ENCODE measurements at regions not wholly inside any gene's neighbourhood (a gene's known extent, or its start where the extent isn't known, plus 50 kb on each side); places are given as distances from the start of the nearest gene placed in this dataset.

DNA sequence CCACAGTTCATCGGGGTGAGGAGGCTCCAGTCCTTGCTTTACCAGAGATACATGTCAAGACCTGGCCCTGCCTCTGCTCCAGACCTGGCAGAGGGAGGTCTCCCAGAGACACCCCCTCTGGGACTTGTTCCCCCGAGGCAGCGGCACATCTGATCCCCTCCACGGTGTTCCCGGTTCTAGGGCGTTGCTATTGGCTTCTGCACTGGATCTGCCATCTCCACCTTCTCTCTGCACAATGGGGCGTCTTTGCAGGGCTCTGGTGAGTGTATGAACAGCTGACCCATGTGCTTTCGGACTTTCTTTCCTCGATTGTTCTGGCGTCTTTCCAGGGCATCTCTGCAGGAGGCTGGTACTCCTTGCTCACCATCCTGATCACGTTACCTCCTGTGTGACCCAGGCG is 930.4 kb downstream of the TBC1D22A start:
- whole genome bisulfite sequencing, 3 donors, result 66 to 81% (median 78%) methylated on average over 12 of the region's 12 CpGs
- no peak overlapping the region for H3K27ac ChIP-seq (ENCODE audit: low read depth, low read length)

DNA sequence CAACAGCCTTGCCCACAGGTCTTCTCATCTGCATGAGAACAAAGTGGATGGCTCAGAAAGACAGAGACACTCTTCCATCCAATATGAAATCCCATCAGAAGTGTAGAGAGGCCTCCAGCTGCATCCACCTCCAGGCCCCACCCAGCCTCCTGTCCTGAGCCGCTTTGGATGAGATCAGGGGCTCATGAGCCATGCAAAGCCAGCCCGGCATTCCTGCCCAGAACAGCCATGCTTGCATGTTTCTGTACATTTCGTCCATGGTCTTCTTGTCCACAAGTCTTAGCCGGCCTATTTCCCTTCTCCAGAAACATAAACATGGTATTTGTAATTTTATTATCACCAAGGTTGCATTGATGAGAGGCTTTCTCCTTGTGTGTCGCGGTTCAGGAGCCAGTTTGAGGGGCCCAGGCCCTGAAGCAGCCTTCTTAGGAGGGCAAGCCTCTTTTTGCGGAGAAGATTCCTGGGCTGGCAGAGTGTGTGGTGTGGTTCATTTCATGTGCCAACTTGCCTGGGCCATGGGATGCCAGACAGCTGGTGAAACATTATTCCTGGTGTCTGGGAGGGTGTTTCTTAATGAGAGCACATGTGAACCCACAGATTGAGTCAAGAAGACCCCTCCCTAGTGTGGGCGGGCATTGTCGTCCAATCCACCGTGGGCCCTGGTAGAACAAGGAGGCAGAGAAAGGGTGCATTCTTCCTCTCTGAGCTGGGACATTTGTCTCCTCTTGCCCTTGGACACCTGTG is 928.9 kb downstream of the TBC1D22A start:
- WGBS, 3 donors, result 80 to 93% (median 92%) methylated on average over 10 of the region's 10 CpGs
- H3K27ac ChIP-seq (ENCODE audit: low read depth, low read length), result no peak overlapping the region

- WGBS, 3 donors, result 69 to 88% (median 85%) methylated on average over 4 of the region's 4 CpGs
- no peak overlapping the region for H3K27ac ChIP-seq (ENCODE audit: low read depth, low read length)
Observed at GRCh38 chr22:47690586-47690985, 928.1 kb downstream of the TBC1D22A start.

- no peak overlapping the region for H3K27ac ChIP-seq (ENCODE audit: low read depth, low read length)
- 78 to 100% (median 86%) methylated on average over 2 of the region's 2 CpGs for WGBS, 3 donors
Observed at GRCh38 chr22:47690166-47690565, 927.7 kb downstream of the TBC1D22A start.

GRCh38 chr22:47687776-47688175 is 925.3 kb downstream of the TBC1D22A start:
- WGBS, 3 donors, result 82 to 88% (median 88%) methylated on average over 4 of the region's 4 CpGs
- no peak overlapping the region for H3K27ac ChIP-seq (ENCODE audit: low read depth, low read length)

DNA sequence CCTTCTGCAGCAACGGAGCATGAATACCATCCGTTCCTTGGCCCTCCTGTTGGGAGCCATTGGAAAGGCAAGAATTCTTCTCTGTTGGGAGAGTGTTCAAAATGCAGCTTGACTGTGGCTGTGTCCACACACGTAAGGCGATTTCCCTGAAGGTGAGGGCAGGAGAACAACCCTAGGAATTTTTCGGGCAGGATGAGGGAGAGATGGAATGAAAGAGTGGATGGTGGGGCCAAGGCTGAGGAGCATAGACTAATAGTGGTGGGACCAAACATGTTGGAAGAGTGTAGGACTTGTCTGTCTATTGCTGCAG is 924.9 kb downstream of the TBC1D22A start:
- no peak overlapping the region for H3K27ac ChIP-seq (ENCODE audit: low read depth, low read length)
- WGBS, 3 donors, result 63 to 89% (median 85%) methylated on average over 5 of the region's 5 CpGs

- 51 to 84% (median 77%) methylated on average over 11 of the region's 11 CpGs for WGBS, 3 donors
- no peak overlapping the region for H3K27ac ChIP-seq (ENCODE audit: low read depth, low read length)
Observed at GRCh38 chr22:47686594-47687345, 924.3 kb downstream of the TBC1D22A start.

DNA sequence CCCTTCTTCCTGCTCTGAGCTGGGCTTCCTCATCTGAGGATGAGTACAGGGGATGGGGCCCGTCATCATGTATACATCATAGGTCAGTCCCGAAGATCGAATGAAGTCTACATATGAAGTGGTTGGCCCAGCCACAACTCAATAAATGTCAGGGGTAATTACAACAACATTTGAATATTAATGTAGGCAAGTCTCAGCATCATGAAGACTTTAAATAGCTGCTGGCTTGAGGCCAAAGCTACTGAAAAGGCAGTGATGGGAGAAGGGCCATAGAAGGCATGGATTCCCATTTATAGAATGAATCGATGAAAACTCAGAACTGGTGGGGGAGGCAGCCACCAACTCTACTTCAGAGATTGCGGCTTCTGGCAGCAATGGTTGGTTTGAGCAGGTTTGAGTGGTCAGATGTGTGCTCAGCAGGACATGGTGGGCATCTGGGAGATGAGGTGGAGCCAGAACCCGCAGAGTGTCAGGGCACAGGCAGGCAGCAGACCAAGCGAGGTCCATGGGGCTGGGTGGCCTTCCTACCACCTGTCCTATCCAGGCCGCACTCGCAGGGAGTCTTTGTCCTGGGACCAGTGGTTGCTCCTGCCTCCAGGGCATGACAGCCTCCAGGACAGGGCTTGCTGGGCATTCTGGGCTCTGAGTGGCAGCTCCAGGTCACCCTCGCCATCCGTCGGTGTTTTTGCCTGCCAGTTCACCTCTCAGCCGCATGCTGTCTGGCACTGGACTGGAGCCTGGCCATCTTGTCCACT is 919.1 kb downstream of the TBC1D22A start:
- 84 to 96% (median 92%) methylated on average over 13 of the region's 13 CpGs for WGBS, 3 donors
- no peak overlapping the region for H3K27ac ChIP-seq (ENCODE audit: low read depth, low read length)

GRCh38 chr22:47678636-47679287 is 916.3 kb downstream of the TBC1D22A start:
- H3K27ac ChIP-seq (ENCODE audit: low read depth, low read length), result no peak overlapping the region
- WGBS, 3 donors, result 34 to 43% (median 42%) methylated on average over 7 of the region's 7 CpGs

DNA sequence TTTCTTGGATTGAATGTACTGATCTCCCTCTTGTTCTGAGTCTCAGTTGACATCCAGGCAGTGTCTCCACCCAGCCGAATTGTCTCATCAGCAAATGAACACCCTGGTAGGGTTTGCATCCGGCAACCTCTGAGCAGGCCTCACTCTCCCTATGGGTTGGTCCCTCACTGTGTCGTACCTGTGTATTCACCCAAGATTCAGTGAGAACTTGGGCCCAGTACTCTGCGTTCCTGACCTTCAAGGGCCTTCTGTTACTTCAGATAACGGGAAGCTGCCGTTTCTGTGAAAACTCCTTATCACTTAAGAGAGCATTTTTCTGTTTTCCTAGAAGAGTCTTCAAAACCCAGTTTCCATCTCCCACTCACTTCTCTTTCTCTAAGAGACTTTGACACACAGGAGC is 915.6 kb downstream of the TBC1D22A start:
- WGBS, 3 donors, result 38 to 69% (median 63%) methylated on average over 6 of the region's 6 CpGs
- no peak overlapping the region for H3K27ac ChIP-seq (ENCODE audit: low read depth, low read length)

- H3K27ac ChIP-seq (ENCODE audit: low read depth, low read length), result no peak overlapping the region
- WGBS, 3 donors, result 62 to 74% (median 67%) methylated on average over 3 of the region's 3 CpGs
Observed at GRCh38 chr22:47676685-47677084, 914.2 kb downstream of the TBC1D22A start.

DNA sequence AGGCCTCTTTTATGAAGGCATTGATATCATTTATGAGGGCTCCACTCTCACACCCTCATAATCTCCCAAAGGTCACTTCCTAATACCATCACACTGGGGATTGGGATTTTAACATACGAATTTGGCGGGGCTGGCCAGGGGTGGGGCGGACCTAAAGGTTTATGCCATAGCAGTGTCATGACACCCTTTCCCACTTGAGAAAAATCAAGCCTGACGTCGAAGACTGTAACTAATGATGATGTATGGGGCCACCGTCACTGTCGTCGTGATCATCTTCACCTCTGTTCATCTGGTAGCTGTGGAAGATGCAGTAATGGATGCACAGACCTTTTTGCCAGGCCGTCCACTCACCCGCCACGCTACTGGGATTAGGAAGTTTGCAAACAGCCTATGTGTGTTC is 912.1 kb downstream of the TBC1D22A start:
- no peak overlapping the region for H3K27ac ChIP-seq (ENCODE audit: low read depth, low read length)
- 80 to 88% (median 84%) methylated on average over 11 of the region's 11 CpGs for WGBS, 3 donors

- no peak overlapping the region for H3K27ac ChIP-seq (ENCODE audit: low read depth, low read length)
- WGBS, 3 donors, result 61 to 84% (median 70%) methylated on average over 2 of the region's 2 CpGs
Observed at GRCh38 chr22:47673557-47673956, 911.1 kb downstream of the TBC1D22A start.

DNA sequence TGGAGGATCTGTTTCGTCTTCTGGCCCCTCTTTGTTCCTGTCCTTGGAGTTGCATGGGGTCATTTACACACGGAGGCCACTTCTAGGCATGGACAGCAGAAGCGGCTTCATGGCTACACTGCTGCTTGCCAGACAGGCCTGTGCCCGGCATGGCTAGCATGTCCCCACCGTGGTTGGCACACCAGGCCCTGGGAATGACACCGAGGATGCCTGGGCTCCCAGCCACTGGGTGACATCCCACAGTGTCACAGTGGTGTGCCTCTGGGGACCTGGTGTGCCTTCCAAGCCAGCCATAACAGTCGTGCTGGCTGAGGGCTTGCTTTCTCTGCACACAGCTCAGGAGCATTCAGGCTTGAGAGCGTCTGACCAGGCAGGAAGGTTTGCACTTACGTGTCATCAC is 910.1 kb downstream of the TBC1D22A start:
- H3K27ac ChIP-seq (ENCODE audit: low read depth, low read length), result no peak overlapping the region
- 73 to 88% (median 85%) methylated on average over 9 of the region's 9 CpGs for WGBS, 3 donors

- 65 to 74% (median 74%) methylated on average over 4 of the region's 4 CpGs for WGBS, 3 donors
- no peak overlapping the region for H3K27ac ChIP-seq (ENCODE audit: low read depth, low read length)
Observed at GRCh38 chr22:47665151-47665550, 902.7 kb downstream of the TBC1D22A start.

- WGBS, 3 donors, result 54 to 77% (median 76%) methylated on average over 14 of the region's 14 CpGs
- no peak overlapping the region for H3K27ac ChIP-seq (ENCODE audit: low read depth, low read length)
Observed at GRCh38 chr22:47663615-47664605, 901.5 kb downstream of the TBC1D22A start.

DNA sequence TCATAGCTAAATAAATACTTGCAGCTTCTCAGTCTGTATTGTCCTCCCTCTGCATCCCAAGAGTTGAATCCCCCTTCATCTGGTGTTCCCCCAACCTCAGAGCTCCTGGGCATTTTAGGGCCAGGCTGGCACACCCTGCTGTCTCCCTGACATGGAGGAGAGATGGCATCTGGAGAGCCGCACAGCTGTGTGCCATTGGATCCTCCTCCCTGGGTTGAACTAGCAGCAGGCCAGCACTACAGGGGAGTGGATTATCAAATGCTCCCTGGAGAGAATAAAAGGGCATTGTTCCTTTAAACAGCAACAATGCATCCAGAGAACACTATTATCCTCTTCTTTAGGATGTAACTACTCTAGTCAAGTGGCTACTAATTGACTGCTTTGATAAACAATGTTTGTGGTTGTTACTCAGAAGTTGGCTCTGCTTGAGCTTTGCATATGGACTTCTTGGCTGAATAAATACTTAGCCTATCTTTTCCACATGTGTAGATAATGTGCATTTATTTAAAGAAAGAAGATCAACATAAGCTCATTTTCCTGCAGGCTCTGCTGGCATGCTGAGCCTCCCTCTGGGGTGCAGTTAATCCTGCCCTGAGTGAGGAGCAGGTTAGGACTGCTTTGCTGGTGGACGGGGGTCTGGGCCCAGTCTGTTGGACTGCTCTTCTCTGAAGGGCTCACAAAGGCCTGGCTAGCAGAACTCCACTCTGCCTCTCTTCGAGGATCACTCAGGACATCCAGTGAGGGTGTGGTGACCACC is 897.2 kb downstream of the TBC1D22A start:
- WGBS, 3 donors, result 19 to 46% (median 45%) methylated on average over 3 of the region's 3 CpGs
- no peak overlapping the region for H3K27ac ChIP-seq (ENCODE audit: low read depth, low read length)
